ENCODE measurements at regions not wholly inside any gene's neighbourhood (a gene's known extent, or its start where the extent isn't known, plus 50 kb on each side); places are given as distances from the start of the nearest gene placed in this dataset.

- Histone ChIP-seq H3K9me3 (ENCODE audit: control insufficient read depth in 2 of 2, insufficient read depth in 1 of 2, low read depth in 1 of 2, low read length in 1 of 2) (no peaks in the 10 kb centered on the region), H3K27me3 (ENCODE audit: control insufficient read depth in 1 of 2, insufficient read depth in 2 of 2, low read length in 2 of 2) (no peaks in the 10 kb centered on the region), H3K4me3 (ENCODE audit: low read depth in 1 of 2, low read length in 2 of 2) (no peak overlapping the region), H3K36me3 (ENCODE audit: control insufficient read depth in 2 of 2, insufficient read depth in 2 of 2, low read length in 1 of 2) (no peaks in the 10 kb centered on the region), H3K4me1 (ENCODE audit: control insufficient read depth in 2 of 2, insufficient read depth in 2 of 2, low read length in 1 of 2) (peaks cover 0 to 5% of the 10 kb centered on the region in 2 donors), H3K27ac (ENCODE audit: low read depth in 2 of 2, low read length in 1 of 2) (no peak overlapping the region)
- WGBS, 2 donors, result 93 to 95% methylated on average over 7 of the region's 7 CpGs
Observed at GRCh38 chr5:116650544-116650943, 75.9 kb upstream of the SEMA6A start.

DNA sequence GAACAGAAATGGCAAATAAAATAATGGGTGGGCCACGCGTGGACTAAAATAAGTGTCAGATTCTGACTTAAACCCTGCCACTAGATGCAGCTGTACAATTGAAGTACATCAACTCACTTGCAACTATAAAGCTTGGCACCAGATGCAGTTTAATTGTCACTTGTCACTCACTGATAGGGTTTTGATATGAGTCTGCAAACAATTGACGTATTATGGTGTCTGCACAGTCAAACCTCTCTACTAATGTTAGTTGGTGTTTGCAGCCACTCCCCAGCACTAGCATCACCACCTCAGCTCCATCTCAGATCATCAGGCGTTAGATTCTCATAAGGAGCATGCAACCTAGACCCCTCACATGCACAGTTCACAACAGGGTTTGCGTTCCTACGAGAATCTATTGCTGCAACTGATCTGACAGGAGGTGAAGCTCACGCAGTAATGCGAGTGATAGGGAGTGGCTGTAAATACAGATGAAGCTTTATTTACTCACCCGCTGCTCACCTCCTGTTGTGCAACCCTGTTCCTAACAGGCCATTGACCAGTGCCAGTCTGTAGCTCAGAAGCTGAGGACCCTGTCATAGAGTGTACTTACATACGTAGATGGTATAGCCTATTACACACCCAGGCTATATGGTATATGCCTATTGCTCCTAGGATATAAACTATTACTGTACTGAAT, 72.1 kb upstream of the SEMA6A start:
- no peaks in the 10 kb centered on the region for H3K27me3 ChIP-seq (ENCODE audit: control insufficient read depth in 1 of 2, insufficient read depth in 2 of 2, low read length in 2 of 2)
- no peaks in the 10 kb centered on the region for H3K36me3 ChIP-seq (ENCODE audit: control insufficient read depth in 2 of 2, insufficient read depth in 2 of 2, low read length in 1 of 2)
- H3K9me3 ChIP-seq (ENCODE audit: control insufficient read depth in 2 of 2, insufficient read depth in 1 of 2, low read depth in 1 of 2, low read length in 1 of 2), result no peaks in the 10 kb centered on the region
- H3K4me1 ChIP-seq (ENCODE audit: control insufficient read depth in 2 of 2, insufficient read depth in 2 of 2, low read length in 1 of 2), result peaks cover 2 to 8% of the 10 kb centered on the region in 2 donors
- WGBS, 2 donors, result 84 to 85% methylated on average over 10 of the region's 10 CpGs
- peak overlapping the region in 1 of 2 donors; percentile 22 for H3K27ac ChIP-seq (ENCODE audit: low read depth in 2 of 2, low read length in 1 of 2)
- H3K4me3 ChIP-seq (ENCODE audit: low read depth in 1 of 2, low read length in 2 of 2), result no peak overlapping the region

DNA sequence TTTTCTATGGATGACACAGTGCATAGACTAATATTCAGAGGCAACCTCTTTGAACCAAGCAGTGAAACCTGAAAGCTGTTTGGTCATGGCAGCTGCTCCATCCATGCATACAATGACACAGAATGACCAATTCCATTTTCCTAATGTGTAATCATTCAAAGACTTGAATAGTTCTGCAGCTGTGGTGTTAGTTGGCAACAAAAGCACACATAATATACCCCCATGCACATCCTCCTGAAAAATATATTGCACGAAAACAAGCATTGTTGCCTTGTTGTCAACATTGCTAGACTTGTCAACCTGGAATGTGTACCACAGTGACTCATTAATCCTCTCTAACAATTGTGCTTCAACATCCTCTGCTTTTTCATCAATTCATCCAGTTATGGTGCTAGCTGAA, 71.0 kb upstream of the SEMA6A start:
- WGBS, 2 donors, result 65 to 80% methylated on average over 1 of the region's 1 CpG
- Histone ChIP-seq H3K36me3 (ENCODE audit: control insufficient read depth in 2 of 2, insufficient read depth in 2 of 2, low read length in 1 of 2) (no peaks in the 10 kb centered on the region), H3K4me1 (ENCODE audit: control insufficient read depth in 2 of 2, insufficient read depth in 2 of 2, low read length in 1 of 2) (peaks cover 2 to 8% of the 10 kb centered on the region in 2 donors), H3K27ac (ENCODE audit: low read depth in 2 of 2, low read length in 1 of 2) (peak overlapping the region in 1 of 2 donors; percentile 49), H3K4me3 (ENCODE audit: low read depth in 1 of 2, low read length in 2 of 2) (no peak overlapping the region), H3K27me3 (ENCODE audit: control insufficient read depth in 1 of 2, insufficient read depth in 2 of 2, low read length in 2 of 2) (no peaks in the 10 kb centered on the region), H3K9me3 (ENCODE audit: control insufficient read depth in 2 of 2, insufficient read depth in 1 of 2, low read depth in 1 of 2, low read length in 1 of 2) (no peaks in the 10 kb centered on the region)

DNA sequence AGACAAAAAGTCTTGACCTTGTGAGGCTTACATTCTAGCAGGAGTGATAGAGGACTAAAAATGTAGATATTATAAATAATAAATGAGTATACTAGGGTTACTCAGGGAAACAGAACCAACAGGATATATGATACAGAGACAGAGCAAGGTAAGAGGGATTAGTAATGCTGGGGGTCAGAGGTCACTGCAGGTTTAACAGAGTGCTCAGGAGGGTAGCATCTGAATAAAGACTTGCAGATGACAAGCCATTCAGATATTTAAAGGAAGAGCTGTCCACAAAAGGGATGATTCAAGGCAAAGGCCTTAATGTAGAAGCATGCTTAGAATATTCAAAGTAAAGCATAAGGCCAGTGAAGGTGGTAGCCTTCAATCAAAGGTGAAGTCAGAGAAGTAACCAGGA, 65.6 kb upstream of the SEMA6A start:
- Histone ChIP-seq H3K4me3 (ENCODE audit: low read depth in 1 of 2, low read length in 2 of 2) (no peak overlapping the region), H3K9me3 (ENCODE audit: control insufficient read depth in 2 of 2, insufficient read depth in 1 of 2, low read depth in 1 of 2, low read length in 1 of 2) (no peaks in the 10 kb centered on the region), H3K27ac (ENCODE audit: low read depth in 2 of 2, low read length in 1 of 2) (no peak overlapping the region), H3K36me3 (ENCODE audit: control insufficient read depth in 2 of 2, insufficient read depth in 2 of 2, low read length in 1 of 2) (no peaks in the 10 kb centered on the region), H3K27me3 (ENCODE audit: control insufficient read depth in 1 of 2, insufficient read depth in 2 of 2, low read length in 2 of 2) (no peaks in the 10 kb centered on the region), H3K4me1 (ENCODE audit: control insufficient read depth in 2 of 2, insufficient read depth in 2 of 2, low read length in 1 of 2) (peaks cover 2 to 3% of the 10 kb centered on the region in 2 donors)

- H3K27me3 ChIP-seq (ENCODE audit: control insufficient read depth in 1 of 2, insufficient read depth in 2 of 2, low read length in 2 of 2), result no peaks in the 10 kb centered on the region
- WGBS, 2 donors, result 53 to 60% methylated on average over 4 of the region's 4 CpGs
Observed at GRCh38 chr5:116637149-116637740, 62.6 kb upstream of the SEMA6A start.

GRCh38 chr5:116632890-116633289, 58.3 kb upstream of the SEMA6A start:
- Histone ChIP-seq H3K4me3 (ENCODE audit: low read depth in 1 of 2, low read length in 2 of 2) (no peak overlapping the region), H3K27ac (ENCODE audit: low read depth in 2 of 2, low read length in 1 of 2) (no peak overlapping the region)
- 84 to 88% methylated on average over 4 of the region's 4 CpGs for WGBS, 2 donors

More at GRCh38 chr5:116637149-116637740, 62.6 kb upstream of the SEMA6A start:
- H3K9me3 ChIP-seq (ENCODE audit: control insufficient read depth in 2 of 2, insufficient read depth in 1 of 2, low read depth in 1 of 2, low read length in 1 of 2), result no peaks in the 10 kb centered on the region
- H3K27ac ChIP-seq (ENCODE audit: low read depth in 2 of 2, low read length in 1 of 2), result no peak overlapping the region
- no peak overlapping the region for H3K4me3 ChIP-seq (ENCODE audit: low read depth in 1 of 2, low read length in 2 of 2)
- no peaks in the 10 kb centered on the region for H3K36me3 ChIP-seq (ENCODE audit: control insufficient read depth in 2 of 2, insufficient read depth in 2 of 2, low read length in 1 of 2)
- H3K4me1 ChIP-seq (ENCODE audit: control insufficient read depth in 2 of 2, insufficient read depth in 2 of 2, low read length in 1 of 2), result no peaks in the 10 kb centered on the region

GRCh38 chr5:116631147-116631546, 56.5 kb upstream of the SEMA6A start:
- WGBS, 2 donors, result 84 to 89% methylated on average over 1 of the region's 1 CpG
- Histone ChIP-seq H3K4me1 (ENCODE audit: control insufficient read depth in 2 of 2, insufficient read depth in 2 of 2, low read length in 1 of 2) (no peaks in the 10 kb centered on the region), H3K27me3 (ENCODE audit: control insufficient read depth in 1 of 2, insufficient read depth in 2 of 2, low read length in 2 of 2) (no peaks in the 10 kb centered on the region), H3K36me3 (ENCODE audit: control insufficient read depth in 2 of 2, insufficient read depth in 2 of 2, low read length in 1 of 2) (no peaks in the 10 kb centered on the region), H3K9me3 (ENCODE audit: control insufficient read depth in 2 of 2, insufficient read depth in 1 of 2, low read depth in 1 of 2, low read length in 1 of 2) (no peaks in the 10 kb centered on the region), H3K4me3 (ENCODE audit: low read depth in 1 of 2, low read length in 2 of 2) (no peak overlapping the region), H3K27ac (ENCODE audit: low read depth in 2 of 2, low read length in 1 of 2) (no peak overlapping the region)

More at GRCh38 chr5:116632890-116633289, 58.3 kb upstream of the SEMA6A start:
- Histone ChIP-seq H3K4me1 (ENCODE audit: control insufficient read depth in 2 of 2, insufficient read depth in 2 of 2, low read length in 1 of 2) (no peaks in the 10 kb centered on the region), H3K36me3 (ENCODE audit: control insufficient read depth in 2 of 2, insufficient read depth in 2 of 2, low read length in 1 of 2) (no peaks in the 10 kb centered on the region), H3K9me3 (ENCODE audit: control insufficient read depth in 2 of 2, insufficient read depth in 1 of 2, low read depth in 1 of 2, low read length in 1 of 2) (no peaks in the 10 kb centered on the region), H3K27me3 (ENCODE audit: control insufficient read depth in 1 of 2, insufficient read depth in 2 of 2, low read length in 2 of 2) (no peaks in the 10 kb centered on the region)

DNA sequence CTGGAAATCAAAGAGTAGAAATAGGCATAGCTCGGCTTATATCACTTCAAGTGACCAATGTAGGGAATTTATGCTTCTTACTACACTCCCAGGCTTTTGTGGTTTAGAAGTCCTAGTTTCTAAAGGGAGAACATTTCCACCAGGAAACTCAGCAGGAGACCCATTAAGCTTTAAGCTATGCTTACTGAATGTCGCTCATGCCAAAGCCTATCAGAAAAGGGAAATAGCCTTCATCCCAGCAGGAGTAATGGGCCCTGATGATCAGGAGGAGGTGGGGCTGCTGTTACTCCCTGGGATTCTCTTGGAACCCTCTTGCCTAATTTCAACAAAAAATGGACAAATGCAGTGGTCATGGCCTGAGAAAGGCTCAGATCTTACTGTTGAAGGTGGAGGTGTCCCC, 54.5 kb upstream of the SEMA6A start:
- Histone ChIP-seq H3K4me1 (ENCODE audit: control insufficient read depth in 2 of 2, insufficient read depth in 2 of 2, low read length in 1 of 2) (no peaks in the 10 kb centered on the region), H3K4me3 (ENCODE audit: low read depth in 1 of 2, low read length in 2 of 2) (no peak overlapping the region), H3K36me3 (ENCODE audit: control insufficient read depth in 2 of 2, insufficient read depth in 2 of 2, low read length in 1 of 2) (no peaks in the 10 kb centered on the region), H3K27ac (ENCODE audit: low read depth in 2 of 2, low read length in 1 of 2) (no peak overlapping the region), H3K27me3 (ENCODE audit: control insufficient read depth in 1 of 2, insufficient read depth in 2 of 2, low read length in 2 of 2) (no peaks in the 10 kb centered on the region), H3K9me3 (ENCODE audit: control insufficient read depth in 2 of 2, insufficient read depth in 1 of 2, low read depth in 1 of 2, low read length in 1 of 2) (no peaks in the 10 kb centered on the region)
- WGBS, 2 donors, result 90 to 99% methylated on average over 2 of the region's 2 CpGs

DNA sequence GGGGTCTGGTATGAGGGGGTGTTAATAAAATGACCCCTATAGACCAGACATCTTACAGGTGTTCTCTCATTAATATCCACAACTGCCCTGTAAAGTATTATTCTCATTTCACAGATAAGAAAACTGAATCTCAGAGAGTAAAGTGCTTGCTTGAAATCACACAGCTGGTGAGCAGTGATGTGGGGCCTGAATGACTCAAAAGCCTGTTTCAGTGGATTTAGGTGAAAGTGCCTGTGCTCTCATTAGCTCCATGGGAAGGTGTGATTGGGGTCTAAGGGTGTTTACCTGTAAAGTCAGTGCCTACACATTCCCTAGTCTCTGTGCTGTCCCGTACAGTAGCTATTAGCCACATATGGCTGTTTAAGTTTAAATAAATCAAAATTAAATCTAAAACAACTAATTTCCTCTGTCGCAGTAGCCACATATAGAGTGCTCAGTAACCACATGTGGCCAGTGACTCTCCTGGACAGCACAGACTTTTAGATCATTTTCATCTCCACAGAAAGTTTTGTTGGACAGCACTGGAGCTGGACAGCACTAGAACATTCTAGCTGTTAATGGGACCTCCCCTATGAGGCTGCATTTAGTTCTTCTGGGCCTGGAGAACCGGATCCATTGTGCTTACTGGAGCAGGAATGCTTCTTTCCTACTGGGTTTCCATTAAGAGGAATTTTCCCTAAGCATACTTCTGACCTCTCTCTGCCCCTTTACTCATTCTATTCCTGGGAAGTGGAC, 52.5 kb upstream of the SEMA6A start:
- Histone ChIP-seq H3K4me1 (ENCODE audit: control insufficient read depth in 2 of 2, insufficient read depth in 2 of 2, low read length in 1 of 2) (no peaks in the 10 kb centered on the region), H3K27me3 (ENCODE audit: control insufficient read depth in 1 of 2, insufficient read depth in 2 of 2, low read length in 2 of 2) (no peaks in the 10 kb centered on the region), H3K27ac (ENCODE audit: low read depth in 2 of 2, low read length in 1 of 2) (no peak overlapping the region), H3K36me3 (ENCODE audit: control insufficient read depth in 2 of 2, insufficient read depth in 2 of 2, low read length in 1 of 2) (no peaks in the 10 kb centered on the region), H3K4me3 (ENCODE audit: low read depth in 1 of 2, low read length in 2 of 2) (no peak overlapping the region), H3K9me3 (ENCODE audit: control insufficient read depth in 2 of 2, insufficient read depth in 1 of 2, low read depth in 1 of 2, low read length in 1 of 2) (no peaks in the 10 kb centered on the region)
- WGBS, 2 donors, result 87 to 93% methylated on average over 3 of the region's 3 CpGs
